PC-3 (cell line): ENCODE measurements at regions not wholly inside any gene's neighbourhood (a gene's known extent, or its start where the extent isn't known, plus 50 kb on each side); places are given as distances from the start of the nearest gene placed in this dataset.

Experiments used
- ATAC-seq: fragments of 200-7000 bp; cut with Tn5 transposase; 2 replicates; pipeline ENCODE4 v1.9.1; 2020; ENCODE audit warnings: mild to moderate bottlenecking, moderate library complexity
- BruUV-seq: library from RNA; stranded (reverse); fragments of 400-500 nt; replicated peaks from 2 replicates; lab custom pipeline; 2021; lab: Mats Ljungman, UMichigan
- CTCF ChIA-PET: fragments of 300-600 bp; sonication (Branson Sonifier 250); formaldehyde crosslinking; loops from one replicate; lab custom pipeline; 2022; ENCODE audit warnings: antibody characterized with exemption; lab: Charles Lee
- POLR2A ChIA-PET: fragments of 300-600 bp; sonication (Branson Sonifier 250); formaldehyde crosslinking; loops from one replicate; lab custom pipeline; 2022; ENCODE audit warnings: antibody characterized with exemption; ENCODE audit not compliant: unreplicated experiment; lab: Charles Lee
- DNase-seq: peaks from one replicate; pipeline ENCODE4 v3.0.0-alpha.2; 2015
- H2AFZ ChIP-seq: fragments of 300-600 bp; sonication (generic); 2 replicates; pipeline ENCODE4 v1.6.0; 2016; ENCODE audit warnings: antibody characterized with exemption, low read length
- H3F3A ChIP-seq: fragments of 300-600 bp; sonication (generic); one replicate; pipeline ENCODE4 v1.6.0; 2017; ENCODE audit warnings: antibody characterized with exemption, low read length, control low read depth, mild to moderate bottlenecking; ENCODE audit not compliant: unreplicated experiment
- H3K27ac ChIP-seq: fragments of 300-600 bp; sonication (generic); 2 replicates; pipeline ENCODE4 v1.5.1; 2016; ENCODE audit warnings: mild to moderate bottlenecking, low read length
- H3K27me3 ChIP-seq: fragments of 300-600 bp; sonication (generic); 2 replicates; pipeline ENCODE4 v1.6.1; 2016; ENCODE audit warnings: low read length, mixed read lengths
- H3K36me3 ChIP-seq: fragments of 300-600 bp; sonication (generic); 2 replicates; pipeline ENCODE4 v1.6.1; 2016; ENCODE audit warnings: low read depth, mixed run types, low read length, mixed read lengths
- H3K4me1 ChIP-seq: fragments of 300-600 bp; sonication (generic); 2 replicates; pipeline ENCODE4 v1.5.1; 2016; ENCODE audit warnings: low read length; ENCODE audit not compliant: insufficient read depth
- H3K4me2 ChIP-seq: fragments of 300-600 bp; sonication (generic); 2 replicates; pipeline ENCODE4 v1.6.0; 2016; ENCODE audit warnings: low read length
- H3K4me3 ChIP-seq: fragments of 300-600 bp; sonication (generic); 2 replicates; pipeline ENCODE4 v1.5.1; 2016; ENCODE audit warnings: mild to moderate bottlenecking, low read length, mixed read lengths
- H3K79me2 ChIP-seq: fragments of 300-600 bp; sonication (generic); 2 replicates; pipeline ENCODE4 v1.6.1; 2017; ENCODE audit warnings: low read length, mixed read lengths
- H3K9ac ChIP-seq: fragments of 300-600 bp; sonication (generic); 2 replicates; pipeline ENCODE4 v1.6.0; 2016; ENCODE audit warnings: mild to moderate bottlenecking, low read length
- H3K9me2 ChIP-seq: fragments of 300-600 bp; sonication (generic); replicated peaks from 2 replicates; pipeline ENCODE4 v1.6.1; 2016; ENCODE audit warnings: mixed run types, low read length, mixed read lengths
- H3K9me3 ChIP-seq: fragments of 300-600 bp; sonication (generic); 2 replicates; pipeline ENCODE4 v1.6.1; 2016; ENCODE audit warnings: low read length, mixed read lengths
- H4K20me1 ChIP-seq: fragments of 300-600 bp; sonication (generic); 2 replicates; pipeline ENCODE4 v1.6.1; 2016; ENCODE audit warnings: low read length, mixed read lengths
- EZH2 ChIP-seq: fragments of 300-600 bp; sonication (generic); IDR thresholded peaks from one replicate; pipeline ENCODE4 v1.6.1; 2017; ENCODE audit warnings: antibody characterized with exemption, mild to moderate bottlenecking, low read length; ENCODE audit not compliant: unreplicated experiment
- EZH2phosphoT487 ChIP-seq: fragments of 300-600 bp; sonication (generic); IDR thresholded peaks from 2 replicates; pipeline ENCODE4 v1.6.1; 2018; ENCODE audit warnings: mild to moderate bottlenecking, antibody characterized with exemption, low read length, borderline replicate concordance
- intact Hi-C: fragments of 100-400 bp; cut with micrococcal nuclease; formaldehyde crosslinking; loops from 2 replicates; pipeline ENCODE4 v1.9.0; 2023
- TF ChIP-seq, protein P1 (sequence below): fragments of 300-600 bp; sonication (generic); conservative IDR thresholded peaks from 2 replicates; pipeline ENCODE4 v1.5.1; 2017; ENCODE audit warnings: antibody characterized with exemption, low read depth, mild to moderate bottlenecking, low read length

DNA sequence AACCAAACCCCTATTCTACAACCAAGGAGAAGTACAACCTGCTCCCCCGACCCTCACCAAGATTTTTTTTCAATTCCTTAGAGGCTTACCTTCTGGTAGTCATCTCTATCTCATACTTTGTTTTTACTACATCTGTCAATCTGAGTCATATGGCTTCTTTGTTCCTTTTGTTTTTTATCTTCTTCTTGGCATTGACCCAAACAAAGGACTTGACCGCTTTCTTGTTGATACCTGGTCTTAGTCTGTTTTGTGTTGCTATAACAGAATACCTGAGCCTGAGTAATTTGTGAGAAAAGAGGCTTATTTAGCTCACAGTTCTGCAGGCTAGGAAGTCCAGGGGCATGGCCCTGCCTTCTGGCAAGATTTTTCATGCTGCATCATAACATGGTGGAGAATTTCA lies 352.7 kb downstream of the MLLT3 start:
- no peak for TF ChIP-seq EZH2phosphoT487
- no peak for TF ChIP-seq EZH2
- TF ChIP-seq, protein P1, sequence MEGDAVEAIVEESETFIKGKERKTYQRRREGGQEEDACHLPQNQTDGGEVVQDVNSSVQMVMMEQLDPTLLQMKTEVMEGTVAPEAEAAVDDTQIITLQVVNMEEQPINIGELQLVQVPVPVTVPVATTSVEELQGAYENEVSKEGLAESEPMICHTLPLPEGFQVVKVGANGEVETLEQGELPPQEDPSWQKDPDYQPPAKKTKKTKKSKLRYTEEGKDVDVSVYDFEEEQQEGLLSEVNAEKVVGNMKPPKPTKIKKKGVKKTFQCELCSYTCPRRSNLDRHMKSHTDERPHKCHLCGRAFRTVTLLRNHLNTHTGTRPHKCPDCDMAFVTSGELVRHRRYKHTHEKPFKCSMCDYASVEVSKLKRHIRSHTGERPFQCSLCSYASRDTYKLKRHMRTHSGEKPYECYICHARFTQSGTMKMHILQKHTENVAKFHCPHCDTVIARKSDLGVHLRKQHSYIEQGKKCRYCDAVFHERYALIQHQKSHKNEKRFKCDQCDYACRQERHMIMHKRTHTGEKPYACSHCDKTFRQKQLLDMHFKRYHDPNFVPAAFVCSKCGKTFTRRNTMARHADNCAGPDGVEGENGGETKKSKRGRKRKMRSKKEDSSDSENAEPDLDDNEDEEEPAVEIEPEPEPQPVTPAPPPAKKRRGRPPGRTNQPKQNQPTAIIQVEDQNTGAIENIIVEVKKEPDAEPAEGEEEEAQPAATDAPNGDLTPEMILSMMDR: no peak
- Histone ChIP-seq H3K9me2 (no peaks in the 10 kb centered on the region), H2AFZ (no peak overlapping the region), H3K4me2 (no peak overlapping the region), H3K9me3 (no peaks in the 10 kb centered on the region), H3K4me3 (no peak overlapping the region), H3K4me1 (no peaks in the 10 kb centered on the region), H3F3A (no peaks in the 10 kb centered on the region), H3K36me3 (no peaks in the 10 kb centered on the region), H3K9ac (no peak overlapping the region), H4K20me1 (no peaks in the 10 kb centered on the region), H3K79me2 (no peaks in the 10 kb centered on the region), H3K27me3 (no peaks in the 10 kb centered on the region), H3K27ac (no peak overlapping the region)
- BruUV-seq: no TSS peak
- ATAC-seq: no peak
- POLR2A ChIA-PET: no interaction called here
- intact Hi-C loops: no loop called here
- CTCF ChIA-PET: no interaction called here
- no peak for DNase-seq

DNA sequence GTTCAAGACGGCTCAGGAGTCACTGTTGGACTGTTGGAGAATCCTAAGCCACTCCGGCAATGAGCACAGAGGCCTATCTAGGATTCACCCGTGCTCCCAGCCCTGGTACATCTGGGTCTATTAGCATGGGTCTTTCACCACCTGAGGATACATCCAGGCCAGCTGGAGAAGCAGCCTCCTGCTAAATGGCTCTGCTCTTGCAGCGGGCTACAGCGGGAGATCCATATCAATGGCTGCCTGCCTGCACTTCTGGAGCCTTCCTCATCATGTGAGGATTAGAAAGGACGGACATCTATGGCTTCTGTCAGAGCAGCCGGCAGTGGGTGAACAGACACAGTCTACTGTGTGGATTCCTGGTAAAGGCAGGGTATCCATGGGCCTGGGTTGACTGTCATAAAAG lies 357.4 kb downstream of the MLLT3 start:
- BruUV-seq: no TSS peak
- TF ChIP-seq, protein P1: no peak
- TF ChIP-seq EZH2phosphoT487 (no peak), EZH2 (no peak)
- H3K27ac ChIP-seq: no peak overlapping the region
- DNase-seq: no peak
- intact Hi-C loops: no loop called here
- no peak for ATAC-seq
- no peaks in the 10 kb centered on the region for H4K20me1 ChIP-seq
- H3K9me3 ChIP-seq: no peaks in the 10 kb centered on the region
- H3K4me1 ChIP-seq: no peaks in the 10 kb centered on the region
- H3K36me3 ChIP-seq: no peaks in the 10 kb centered on the region
- H3K27me3 ChIP-seq: peaks cover 9% of the 10 kb centered on the region; the same call in 1 of the 2 replicates
- CTCF ChIA-PET: no interaction called here
- H3K4me2 ChIP-seq: no peak overlapping the region
- H2AFZ ChIP-seq: no peak overlapping the region
- H3K9ac ChIP-seq: no peak overlapping the region
- H3K79me2 ChIP-seq: no peaks in the 10 kb centered on the region
- POLR2A ChIA-PET: no interaction called here
- no peaks in the 10 kb centered on the region for H3K9me2 ChIP-seq
- H3F3A ChIP-seq: no peaks in the 10 kb centered on the region
- H3K4me3 ChIP-seq: no peak overlapping the region

DNA sequence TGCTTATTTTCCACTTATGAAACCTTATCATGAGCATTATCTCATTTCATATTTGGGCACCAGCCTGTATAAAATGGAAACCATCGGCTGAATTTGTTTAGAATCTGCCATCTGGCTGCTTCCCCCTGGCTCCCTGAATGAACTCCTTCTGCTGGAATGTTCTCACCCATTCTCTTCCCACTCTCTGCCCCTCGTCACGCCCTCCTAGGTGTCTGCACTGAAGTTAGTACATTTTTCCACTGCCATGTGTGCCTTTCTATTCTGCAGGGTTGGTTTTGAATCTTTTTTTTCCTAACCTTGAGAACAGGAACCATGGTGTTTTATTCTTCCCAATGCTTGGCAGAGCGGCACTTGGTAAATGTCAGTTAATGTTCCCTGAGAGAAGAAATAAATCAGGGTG lies 359.7 kb downstream of the MLLT3 start:
- DNase-seq (no peak), ATAC-seq (no peak)
- no peaks in the 10 kb centered on the region for H3K36me3 ChIP-seq
- H3K4me1 ChIP-seq: no peaks in the 10 kb centered on the region
- no peaks in the 10 kb centered on the region for H3K9me3 ChIP-seq
- BruUV-seq: no TSS peak
- CTCF ChIA-PET: no interaction called here
- H3K4me2 ChIP-seq: no peak overlapping the region
- intact Hi-C loops: no loop called here
- H3K27me3 ChIP-seq: peaks cover 9% of the 10 kb centered on the region; the same call in 1 of the 2 replicates
- H3K27ac ChIP-seq: no peak overlapping the region
- H2AFZ ChIP-seq: no peak overlapping the region
- POLR2A ChIA-PET: no interaction called here
- H4K20me1 ChIP-seq: no peaks in the 10 kb centered on the region
- no peak overlapping the region for H3K4me3 ChIP-seq
- TF ChIP-seq, protein P1: no peak
- TF ChIP-seq EZH2phosphoT487 (no peak), EZH2 (no peak)
- no peaks in the 10 kb centered on the region for H3K79me2 ChIP-seq
- no peaks in the 10 kb centered on the region for H3F3A ChIP-seq
- H3K9me2 ChIP-seq: no peaks in the 10 kb centered on the region
- H3K9ac ChIP-seq: no peak overlapping the region
